Mammary epithelial cell (primary cell): ENCODE measurements at regions not wholly inside any gene's neighbourhood (a gene's known extent, or its start where the extent isn't known, plus 50 kb on each side); places are given as distances from the start of the nearest gene placed in this dataset.

ENCODE experiments used
- CTCF ChIP-seq, 2 donors: IDR thresholded peaks in 1 of 2; conservative IDR thresholded peaks in 1 of 2; 2 replicates each; pipeline ENCODE4 v1.5.1; 2011 to 2012; ENCODE audit warnings: inconsistent platforms in 2 of 2, low read length in 2 of 2, mild to moderate bottlenecking in 2 of 2, control low read depth in 1 of 2, low read depth in 1 of 2; ENCODE audit not compliant: insufficient read depth in 1 of 2; ENCODE audit errors: extremely low read depth in 1 of 2
- EZH2 ChIP-seq: IDR thresholded peaks from 2 replicates; pipeline ENCODE4 v1.6.1; 2012; ENCODE audit warnings: low read length, inconsistent platforms, borderline replicate concordance

- TF ChIP-seq CTCF (conservative IDR thresholded peaks at IDR 0.05 in 1 of 2, IDR thresholded peaks at IDR 0.05 in 1 of 2; ENCODE audit: extremely low read depth in 1 of 2, insufficient read depth in 1 of 2, low read depth in 1 of 2, low read length in 2 of 2), result no peak
- TF ChIP-seq EZH2, result no peak
Measured at GRCh38 chr15:98562331-98562937, 85.9 kb upstream of the IGF1R start.
